Suprapubic skin (tissue), 4 donors: ENCODE measurements at regions not wholly inside any gene's neighbourhood (a gene's known extent, or its start where the extent isn't known, plus 50 kb on each side); places are given as distances from the start of the nearest gene placed in this dataset.

ENCODE experiments used
- DNase-seq, 2 donors: peaks; one replicate each; pipeline ENCODE4 v3.0.0-alpha.2; 2019; ENCODE audit warnings: low spot score in 2 of 2
- H3K27ac ChIP-seq: fragments of 200-600 bp; sonication (generic); one replicate; pipeline ENCODE4 v1.5.1; 2019
- H3K27me3 ChIP-seq: fragments of 200-600 bp; sonication (generic); one replicate; pipeline ENCODE4 v1.5.1; 2019
- H3K36me3 ChIP-seq: fragments of 200-600 bp; sonication (generic); one replicate; pipeline ENCODE4 v1.5.1; 2019
- H3K4me1 ChIP-seq: fragments of 200-600 bp; sonication (generic); one replicate; pipeline ENCODE4 v1.5.1; 2019
- H3K4me3 ChIP-seq: fragments of 200-600 bp; sonication (generic); one replicate; pipeline ENCODE4 v1.5.1; 2019; ENCODE audit warnings: mild to moderate bottlenecking
- H3K9me3 ChIP-seq: fragments of 200-600 bp; sonication (generic); one replicate; pipeline ENCODE4 v1.5.1; 2019
- EP300 ChIP-seq: sonication (generic); formaldehyde crosslinking; IDR thresholded peaks from one replicate; pipeline ENCODE4 v1.6.1; 2017; ENCODE audit warnings: antibody characterized with exemption
- POLR2A ChIP-seq, 2 donors: fragments of 450-650 bp; IDR thresholded peaks; one replicate each; pipeline ENCODE4 v1.6.1; 2017; ENCODE audit warnings: antibody characterized with exemption in 2 of 2, mild to moderate bottlenecking in 2 of 2, moderate library complexity in 2 of 2
- POLR2AphosphoS5 ChIP-seq, 3 donors: sonication (generic); formaldehyde crosslinking; IDR thresholded peaks; one replicate each; pipeline ENCODE4 v1.6.1; 2017; ENCODE audit warnings: antibody characterized with exemption in 3 of 3
- WGBS: methylation state at CpG from one replicate; pipeline ENCODE4 v1.1.5; 2018; 5-methylcytosine and 5-hydroxymethylcytosine counted together
- TF ChIP-seq, protein P1 (sequence below), 2 donors: fragments of 200-600 bp in 1 of 2; fragments of 450-650 bp in 1 of 2; sonication (generic) in 1 of 2; IDR thresholded peaks; one replicate each; pipeline ENCODE4 v1.5.1; 2016 to 2019; ENCODE audit warnings: antibody characterized with exemption in 2 of 2, mild to moderate bottlenecking in 1 of 2, moderate library complexity in 1 of 2

GRCh38 chr12:124665511-124665910 is 98.1 kb upstream of the NCOR2 start:
- H3K27ac ChIP-seq: no peak overlapping the region
- TF ChIP-seq POLR2A (IDR thresholded peaks at IDR 0.05): no peak
- no peak for TF ChIP-seq POLR2AphosphoS5 (IDR thresholded peaks at IDR 0.05)
- TF ChIP-seq, protein P1, sequence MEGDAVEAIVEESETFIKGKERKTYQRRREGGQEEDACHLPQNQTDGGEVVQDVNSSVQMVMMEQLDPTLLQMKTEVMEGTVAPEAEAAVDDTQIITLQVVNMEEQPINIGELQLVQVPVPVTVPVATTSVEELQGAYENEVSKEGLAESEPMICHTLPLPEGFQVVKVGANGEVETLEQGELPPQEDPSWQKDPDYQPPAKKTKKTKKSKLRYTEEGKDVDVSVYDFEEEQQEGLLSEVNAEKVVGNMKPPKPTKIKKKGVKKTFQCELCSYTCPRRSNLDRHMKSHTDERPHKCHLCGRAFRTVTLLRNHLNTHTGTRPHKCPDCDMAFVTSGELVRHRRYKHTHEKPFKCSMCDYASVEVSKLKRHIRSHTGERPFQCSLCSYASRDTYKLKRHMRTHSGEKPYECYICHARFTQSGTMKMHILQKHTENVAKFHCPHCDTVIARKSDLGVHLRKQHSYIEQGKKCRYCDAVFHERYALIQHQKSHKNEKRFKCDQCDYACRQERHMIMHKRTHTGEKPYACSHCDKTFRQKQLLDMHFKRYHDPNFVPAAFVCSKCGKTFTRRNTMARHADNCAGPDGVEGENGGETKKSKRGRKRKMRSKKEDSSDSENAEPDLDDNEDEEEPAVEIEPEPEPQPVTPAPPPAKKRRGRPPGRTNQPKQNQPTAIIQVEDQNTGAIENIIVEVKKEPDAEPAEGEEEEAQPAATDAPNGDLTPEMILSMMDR (IDR thresholded peaks at IDR 0.05): no peak
- WGBS: 100% methylated on average over 1 of the region's 1 CpG

GRCh38 chr12:124664395-124665111 is 97.1 kb upstream of the NCOR2 start:
- H3K27me3 ChIP-seq: no peaks in the 10 kb centered on the region
- DNase-seq: no peak
- H3K9me3 ChIP-seq: peaks cover 10% of the 10 kb centered on the region
- H3K4me3 ChIP-seq: no peak overlapping the region
- no peaks in the 10 kb centered on the region for H3K36me3 ChIP-seq
- no peak overlapping the region for H3K27ac ChIP-seq
- no peak for TF ChIP-seq POLR2AphosphoS5 (IDR thresholded peaks at IDR 0.05)
- no peak for TF ChIP-seq EP300
- no peak for TF ChIP-seq POLR2A (IDR thresholded peaks at IDR 0.05)
- TF ChIP-seq, protein P1 (IDR thresholded peaks at IDR 0.05): no peak
- WGBS: 87% methylated on average over 6 of the region's 6 CpGs
- H3K4me1 ChIP-seq: peaks cover 6% of the 10 kb centered on the region

More at GRCh38 chr12:124665511-124665910, 98.1 kb upstream of the NCOR2 start:
- Histone ChIP-seq H3K36me3 (no peaks in the 10 kb centered on the region), H3K4me1 (peaks cover 6% of the 10 kb centered on the region), H3K4me3 (no peak overlapping the region), H3K9me3 (peaks cover 10% of the 10 kb centered on the region), H3K27me3 (no peaks in the 10 kb centered on the region)
- DNase-seq: no peak

GRCh38 chr12:124663771-124664366 is 96.5 kb upstream of the NCOR2 start:
- 87% methylated on average over 19 of the region's 19 CpGs for WGBS

GRCh38 chr12:124663206-124663605 is 95.8 kb upstream of the NCOR2 start:
- WGBS: 79% methylated on average over 7 of the region's 7 CpGs
- no peak for DNase-seq

More at GRCh38 chr12:124663771-124664366, 96.5 kb upstream of the NCOR2 start:
- DNase-seq: no peak
- no peaks in the 10 kb centered on the region for H3K36me3 ChIP-seq
- H3K27ac ChIP-seq: no peak overlapping the region
- peaks cover 6% of the 10 kb centered on the region for H3K4me1 ChIP-seq
- H3K4me3 ChIP-seq: no peak overlapping the region
- no peaks in the 10 kb centered on the region for H3K27me3 ChIP-seq
- H3K9me3 ChIP-seq: peaks cover 10% of the 10 kb centered on the region
- no peak for TF ChIP-seq POLR2A (IDR thresholded peaks at IDR 0.05)
- TF ChIP-seq POLR2AphosphoS5 (IDR thresholded peaks at IDR 0.05): no peak
- no peak for TF ChIP-seq EP300
- TF ChIP-seq, protein P1 (IDR thresholded peaks at IDR 0.05): no peak

DNA sequence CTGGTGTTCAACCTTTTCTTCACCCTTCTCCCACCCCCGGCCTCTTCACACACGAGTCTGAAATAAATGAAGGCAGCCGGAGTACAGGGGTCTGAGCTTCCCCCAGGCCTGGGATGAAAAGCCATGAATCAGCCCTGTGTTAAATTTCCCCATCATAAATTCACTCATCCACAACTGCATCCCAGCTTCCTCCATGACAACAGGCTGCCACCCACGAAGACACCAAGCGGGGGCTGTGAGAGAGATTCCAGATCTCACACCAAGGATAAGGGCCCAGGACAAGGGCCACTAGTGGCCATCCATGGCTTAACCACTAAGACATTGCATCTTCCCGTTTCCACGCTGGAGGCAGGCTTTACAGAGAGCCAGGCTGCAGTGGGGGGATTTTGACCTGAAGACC is 93.9 kb upstream of the NCOR2 start:
- Histone ChIP-seq H3K36me3 (no peaks in the 10 kb centered on the region), H3K27ac (no peak overlapping the region), H3K4me1 (no peaks in the 10 kb centered on the region), H3K27me3 (no peaks in the 10 kb centered on the region), H3K4me3 (no peak overlapping the region), H3K9me3 (no peaks in the 10 kb centered on the region)
- WGBS: 90% methylated on average over 7 of the region's 7 CpGs
- no peak for DNase-seq
- TF ChIP-seq POLR2A (IDR thresholded peaks at IDR 0.05) (no peak), POLR2AphosphoS5 (IDR thresholded peaks at IDR 0.05) (no peak), EP300 (no peak)
- TF ChIP-seq, protein P1 (IDR thresholded peaks at IDR 0.05): no peak

More at GRCh38 chr12:124663206-124663605, 95.8 kb upstream of the NCOR2 start:
- Histone ChIP-seq H3K4me3 (no peak overlapping the region), H3K4me1 (peaks cover under 1% of the 10 kb centered on the region), H3K27ac (no peak overlapping the region), H3K36me3 (no peaks in the 10 kb centered on the region), H3K27me3 (no peaks in the 10 kb centered on the region), H3K9me3 (peaks cover 10% of the 10 kb centered on the region)
- TF ChIP-seq, protein P1 (IDR thresholded peaks at IDR 0.05): no peak
- TF ChIP-seq POLR2A (IDR thresholded peaks at IDR 0.05): no peak
- peak in 1 of 3 donors; percentile 22 for TF ChIP-seq POLR2AphosphoS5 (IDR thresholded peaks at IDR 0.05)
